HCT116 (cell line): ENCODE measurements at regions not wholly inside any gene's neighbourhood (a gene's known extent, or its start where the extent isn't known, plus 50 kb on each side); places are given as distances from the start of the nearest gene placed in this dataset.

Source experiments
- ATAC-seq: fragments of 200-7000 bp; cut with Tn5 transposase; 2 replicates; pipeline ENCODE4 v1.9.1; 2020; ENCODE audit warnings: mild to moderate bottlenecking, moderate library complexity
- BruUV-seq: library from RNA; stranded (reverse); fragments of 400-500 nt; replicated peaks from 2 replicates; lab custom pipeline; 2021; lab: Mats Ljungman, UMichigan
- CTCF ChIA-PET: fragments of 300-600 bp; sonication (Branson Sonifier 250); formaldehyde crosslinking; loops from one replicate; lab custom pipeline; 2021; ENCODE audit warnings: antibody characterized with exemption; lab: Charles Lee
- POLR2A ChIA-PET: fragments of 300-600, 350-600 bp; sonication (Branson Sonifier 250); formaldehyde crosslinking; loops from one replicate; lab custom pipeline; 2021; ENCODE audit warnings: antibody characterized with exemption; lab: Charles Lee
- RAD21 ChIA-PET, 2 experiments: fragments of 300-600 bp; sonication (Branson Sonifier 250); formaldehyde crosslinking; loops; one replicate each; lab custom pipeline; 2023; ENCODE audit warnings: low total read pairs in 2 of 2; ENCODE audit not compliant: uncharacterized antibody in 2 of 2, unreplicated experiment in 2 of 2, low non-redundant PET in 1 of 2; lab: Charles Lee
- DNase-seq: peaks from one replicate; pipeline ENCODE4 v3.0.0-alpha.2; 2010; ENCODE audit warnings: low read depth, low spot score
- H2AFZ ChIP-seq: fragments of 200-600 bp; shearing (Covaris generic), sonication (generic); 2 replicates; pipeline ENCODE4 v1.6.1; 2017; ENCODE audit warnings: low read depth, mixed run types, mixed read lengths, antibody characterized with exemption, low read length; ENCODE audit not compliant: poor library complexity, severe bottlenecking
- H3K27ac ChIP-seq: 2 replicates; pipeline ENCODE4 v1.5.1; 2012; ENCODE audit warnings: low read depth, low read length
- H3K27me3 ChIP-seq: fragments of 200-600 bp; sonication (generic); 2 replicates; pipeline ENCODE4 v1.6.1; 2016; ENCODE audit warnings: mixed run types, low read length, mixed read lengths; ENCODE audit not compliant: insufficient read depth
- H3K36me3 ChIP-seq, 2 experiments: fragments of 200-500 bp in 1 of 2; fragments of 200-600 bp in 1 of 2; sonication (Bioruptor generic) in 1 of 2; sonication (generic) in 1 of 2; 2 replicates each; pipeline versions ENCODE4 v1.5.1 to v1.6.1; 2014 to 2016; ENCODE audit warnings: low read length in 2 of 2, inconsistent platforms in 1 of 2, mixed read lengths in 1 of 2, mixed run types in 1 of 2; ENCODE audit not compliant: insufficient read depth in 2 of 2, control insufficient read depth in 1 of 2
- H3K4me1 ChIP-seq, 2 experiments: fragments of 200-600 bp in 1 of 2; sonication (generic) in 1 of 2; 2 replicates each; pipeline versions ENCODE4 v1.5.1 to v1.6.1; 2012 to 2017; ENCODE audit warnings: low read length in 2 of 2, inconsistent platforms in 1 of 2, mild to moderate bottlenecking in 1 of 2, mixed read lengths in 1 of 2, mixed run types in 1 of 2, moderate library complexity in 1 of 2; ENCODE audit not compliant: insufficient read depth in 2 of 2, control insufficient read depth in 1 of 2
- H3K4me2 ChIP-seq: fragments of 200-600 bp; sonication (generic); 2 replicates; pipeline ENCODE4 v1.6.1; 2017; ENCODE audit warnings: mixed run types, low read length, mixed read lengths
- H3K4me3 ChIP-seq, 2 experiments: fragments of 200-600 bp in 1 of 2; sonication (generic) in 1 of 2; replicated peaks in 1 of 2; 2 replicates each; pipeline ENCODE4 v1.5.1; 2011 to 2016; ENCODE audit warnings: low read length in 2 of 2, control low read depth in 1 of 2, low read depth in 1 of 2, mild to moderate bottlenecking in 1 of 2, mixed read lengths in 1 of 2, mixed run types in 1 of 2
- H3K79me2 ChIP-seq: fragments of 200-600 bp; sonication (generic); 2 replicates; pipeline ENCODE4 v1.6.1; 2017; ENCODE audit warnings: mild to moderate bottlenecking, mixed run types, low read length, moderate library complexity, mixed read lengths; ENCODE audit not compliant: insufficient read depth
- H3K9ac ChIP-seq: fragments of 200-600 bp; sonication (generic); 2 replicates; pipeline ENCODE4 v1.6.1; 2016; ENCODE audit warnings: low read length, mixed read lengths
- H3K9me2 ChIP-seq: fragments of 200-600 bp; sonication (generic), shearing (Covaris generic); 2 replicates; pipeline ENCODE4 v1.6.1; 2017; ENCODE audit warnings: mixed run types, mild to moderate bottlenecking, moderate library complexity; ENCODE audit not compliant: insufficient read depth
- H3K9me3 ChIP-seq, 2 experiments: fragments of 200-500 bp in 1 of 2; fragments of 200-600 bp in 1 of 2; sonication (Bioruptor generic) in 1 of 2; sonication (generic) in 1 of 2; 2 replicates each; pipeline ENCODE4 v1.6.1; 2014 to 2017; ENCODE audit warnings: low read length in 2 of 2, mixed read lengths in 2 of 2, inconsistent platforms in 1 of 2, low read depth in 1 of 2, mild to moderate bottlenecking in 1 of 2, mixed run types in 1 of 2, moderate library complexity in 1 of 2; ENCODE audit not compliant: control insufficient read depth in 1 of 2, insufficient read depth in 1 of 2
- H4K20me1 ChIP-seq: fragments of 200-600 bp; sonication (generic), shearing (Covaris generic); 2 replicates; pipeline ENCODE4 v1.6.1; 2017; ENCODE audit warnings: mixed run types, mild to moderate bottlenecking, moderate library complexity; ENCODE audit not compliant: insufficient read depth
- CBX3 ChIP-seq: IDR thresholded peaks from 2 replicates; pipeline ENCODE4 v1.6.1; 2012; ENCODE audit warnings: low read depth
- CEBPB ChIP-seq: IDR thresholded peaks from 2 replicates; pipeline ENCODE4 v1.6.1; 2012; ENCODE audit warnings: low read depth
- CTCF ChIP-seq, 3 experiments: fragments of 200-600 bp in 1 of 3; sonication (generic) in 1 of 3; IDR thresholded peaks in 2 of 3; conservative IDR thresholded peaks in 1 of 3; 2 replicates each; pipeline ENCODE4 v1.5.1; 2012 to 2017; ENCODE audit warnings: low read depth in 2 of 3, low read length in 2 of 3, antibody characterized with exemption in 1 of 3, borderline replicate concordance in 1 of 3, control low read depth in 1 of 3, mild to moderate bottlenecking in 1 of 3, mixed read lengths in 1 of 3, mixed run types in 1 of 3, moderate library complexity in 1 of 3; ENCODE audit not compliant: insufficient read depth in 1 of 3
- EGR1 ChIP-seq: IDR thresholded peaks from 2 replicates; pipeline ENCODE4 v1.6.1; 2012; ENCODE audit warnings: low read depth
- ELF1 ChIP-seq: IDR thresholded peaks from 2 replicates; pipeline ENCODE4 v1.6.1; 2012; ENCODE audit warnings: low read depth, borderline replicate concordance
- EZH2phosphoT487 ChIP-seq: fragments of 200-600 bp; IDR thresholded peaks from 2 replicates; pipeline ENCODE4 v1.6.1; 2018; ENCODE audit warnings: antibody characterized with exemption, borderline replicate concordance
- FOSL1 ChIP-seq: IDR thresholded peaks from 2 replicates; pipeline ENCODE4 v1.6.1; 2012; ENCODE audit warnings: low read depth
- JUND ChIP-seq: IDR thresholded peaks from 2 replicates; pipeline ENCODE4 v1.6.1; 2012
- SP1 ChIP-seq: IDR thresholded peaks from 2 replicates; pipeline ENCODE4 v1.6.1; 2012; ENCODE audit warnings: low read depth
- SRF ChIP-seq: IDR thresholded peaks from 2 replicates; pipeline ENCODE4 v1.6.1; 2012; ENCODE audit warnings: low read depth
- TCF7L2 ChIP-seq: IDR thresholded peaks from 2 replicates; pipeline ENCODE4 v1.7.0; 2011; ENCODE audit warnings: borderline replicate concordance, inconsistent platforms; ENCODE audit not compliant: insufficient read depth, insufficient read length; ENCODE audit errors: extremely low read depth
- YY1 ChIP-seq: IDR thresholded peaks from 2 replicates; pipeline ENCODE4 v1.6.1; 2011; ENCODE audit warnings: low read length, low read depth, moderate library complexity, mild to moderate bottlenecking; ENCODE audit not compliant: insufficient replicate concordance; ENCODE audit errors: extremely low read depth
- ZNF274 ChIP-seq: fragments of 200-500 bp; sonication (Bioruptor generic); IDR thresholded peaks from 2 replicates; pipeline ENCODE4 v1.6.1; 2014; ENCODE audit warnings: mild to moderate bottlenecking, low read depth, low read length, inconsistent platforms
- intact Hi-C: fragments of 100-400 bp; cut with micrococcal nuclease; formaldehyde crosslinking; loops from 2 replicates; pipeline ENCODE4 v1.10.0; 2022

- H3K9me3 ChIP-seq = peaks cover 21 to 43% of the 10 kb centered on the region in 2 experiments; a peak in 2 of 4 replicates
- no peaks in the 10 kb centered on the region for H3K79me2 ChIP-seq
- H3K4me1 ChIP-seq = no peaks in the 10 kb centered on the region
- no peak overlapping the region for H3K4me3 ChIP-seq
- TF ChIP-seq EZH2phosphoT487 (no peak), YY1 (no peak), ELF1 (no peak), JUND (no peak), FOSL1 (no peak), CBX3 (no peak), CEBPB (no peak), TCF7L2 (no peak), ZNF274 (no peak), SRF (no peak)
- TF ChIP-seq, all 23 proteins: peak for 0
- CTCF ChIA-PET = no interaction called here
- Histone ChIP-seq H3K27me3 (no peaks in the 10 kb centered on the region), H4K20me1 (no peaks in the 10 kb centered on the region), H3K4me2 (no peak overlapping the region), H2AFZ (no peak overlapping the region), H3K9ac (no peak overlapping the region), H3K9me2 (no peaks in the 10 kb centered on the region), H3K27ac (no peak overlapping the region), H3K36me3 (no peaks in the 10 kb centered on the region)
- RAD21 ChIA-PET = no interaction called here
- POLR2A ChIA-PET = no interaction called here
- intact Hi-C loops = no loop called here
- DNase-seq = no peak
- no TSS peak for BruUV-seq
- ATAC-seq = no peak
Measured at GRCh38 chr21:27047283-27047657, 80.4 kb upstream of the ADAMTS5 start.

GRCh38 chr21:27045281-27045985 is 78.5 kb upstream of the ADAMTS5 start:
- Histone ChIP-seq H3K9ac (no peak overlapping the region), H3K4me3 (no peak overlapping the region), H3K27ac (no peak overlapping the region), H4K20me1 (no peaks in the 10 kb centered on the region), H3K4me1 (no peaks in the 10 kb centered on the region), H3K27me3 (no peaks in the 10 kb centered on the region), H3K36me3 (no peaks in the 10 kb centered on the region), H3K9me2 (no peaks in the 10 kb centered on the region), H3K4me2 (no peak overlapping the region), H3K9me3 (peaks cover 20 to 39% of the 10 kb centered on the region in 2 experiments; a peak in 2 of 4 replicates), H3K79me2 (no peaks in the 10 kb centered on the region), H2AFZ (no peak overlapping the region)
- RAD21 ChIA-PET = no interaction called here
- TF ChIP-seq CTCF (IDR thresholded peaks at IDR 0.05 in 2 of 3, conservative IDR thresholded peaks at IDR 0.05 in 1 of 3; ENCODE audit: borderline replicate concordance in 1 of 3, insufficient read depth in 1 of 3, low read depth in 2 of 3, low read length in 2 of 3) = no peak
- no peak for TF ChIP-seq SP1
- TF ChIP-seq EGR1 = no peak
- no peak for TF ChIP-seq ZNF274
- no peak for TF ChIP-seq EZH2phosphoT487
- intact Hi-C loops = no loop called here
- no peak for ATAC-seq
- CTCF ChIA-PET = no interaction called here
- POLR2A ChIA-PET = no interaction called here
- no peak for DNase-seq
- no TSS peak for BruUV-seq
